GM18519 (cell line): ENCODE measurements at regions not wholly inside any gene's neighbourhood (a gene's known extent, or its start where the extent isn't known, plus 50 kb on each side); places are given as distances from the start of the nearest gene placed in this dataset.
"Not testable (repeated sequence)": the region's sequence is repeated elsewhere in the genome, so short reads cannot be mapped to it uniquely, and the experiment has no call there.

Experiments
- ATAC-seq: cut with Tn5 transposase; IDR thresholded peaks from one replicate; pipeline ENCODE4 v1.9.1; 2021; ENCODE audit warnings: mild to moderate bottlenecking, moderate library complexity; ENCODE audit not compliant: unreplicated experiment, low FRiP score

DNA sequence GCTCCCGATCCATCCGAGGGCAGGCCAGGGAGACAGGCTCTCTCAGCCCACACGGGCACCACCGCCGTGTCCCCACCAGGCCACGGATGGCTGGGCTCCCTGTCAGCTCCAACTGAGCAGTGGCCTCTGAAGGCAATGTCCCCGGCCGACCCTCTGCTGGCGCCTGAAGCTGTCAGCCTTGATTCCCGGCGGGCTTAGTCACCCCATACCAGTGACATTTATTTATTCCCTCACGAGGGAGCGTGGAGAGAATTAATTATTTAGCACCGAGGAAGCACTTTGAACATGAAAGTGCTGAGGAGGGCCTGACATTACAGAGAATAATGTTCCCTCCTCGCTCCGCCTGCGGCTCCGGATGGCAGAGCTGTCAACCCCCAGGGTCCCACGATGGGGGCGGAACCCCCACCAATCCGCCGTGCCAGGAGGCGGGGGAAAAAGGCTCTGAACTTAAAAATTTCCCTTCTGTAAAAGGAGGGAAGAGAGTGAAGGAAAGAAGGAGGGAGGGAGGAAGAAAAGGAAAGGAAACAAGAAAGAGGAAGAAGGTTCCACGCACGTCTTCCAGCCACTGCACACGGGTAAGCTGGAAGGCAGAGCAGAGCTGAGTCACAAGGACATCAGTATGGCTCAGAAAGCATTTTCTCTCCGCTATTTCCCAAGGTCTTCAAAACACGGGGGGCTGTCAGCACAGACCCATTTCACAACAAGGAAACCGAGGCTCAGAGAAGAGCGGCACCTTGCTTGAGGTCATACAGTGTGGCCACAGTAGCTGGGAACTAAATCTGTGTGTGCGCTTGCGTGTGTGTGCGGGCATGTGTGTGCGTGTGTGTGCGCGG is 108.7 kb upstream of the NCOR2 start:
- no peak for ATAC-seq

- no peak for ATAC-seq
These were observed 107.5 kb upstream of the NCOR2 start for GRCh38 chr12:124674937-124675336.

GRCh38 chr12:124673801-124674617 is 106.6 kb upstream of the NCOR2 start:
- no peak for ATAC-seq

- not testable (repeated sequence) for ATAC-seq
These were observed 101.9 kb upstream of the NCOR2 start for GRCh38 chr12:124669271-124669721.

- ATAC-seq, result no peak
These were observed 101.2 kb upstream of the NCOR2 start for GRCh38 chr12:124668602-124669001.

- no peak for ATAC-seq
These were observed 100.3 kb upstream of the NCOR2 start for GRCh38 chr12:124667506-124668326.

- no peak for ATAC-seq
These were observed 99.4 kb upstream of the NCOR2 start for GRCh38 chr12:124666722-124667259.

DNA sequence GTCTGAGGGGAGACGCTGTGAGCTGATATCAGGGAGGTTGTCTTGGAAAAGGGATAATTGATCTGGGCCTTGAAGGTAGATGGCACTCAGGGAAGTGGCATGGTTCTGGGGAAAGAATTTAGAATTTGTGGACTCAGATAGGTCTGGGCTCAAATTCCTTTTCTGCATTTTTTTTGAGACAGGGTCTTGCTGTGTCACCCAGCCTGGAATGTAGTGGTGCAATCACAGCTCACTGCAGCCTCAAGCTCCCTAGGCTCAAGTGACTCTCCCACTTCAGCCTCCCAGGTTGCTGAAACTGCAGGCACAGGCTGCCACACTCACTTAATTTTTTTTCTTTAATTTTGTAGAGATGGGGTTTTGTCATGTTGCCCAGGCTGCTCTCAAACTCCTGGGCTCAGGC is 98.1 kb upstream of the NCOR2 start:
- ATAC-seq, result no peak

DNA sequence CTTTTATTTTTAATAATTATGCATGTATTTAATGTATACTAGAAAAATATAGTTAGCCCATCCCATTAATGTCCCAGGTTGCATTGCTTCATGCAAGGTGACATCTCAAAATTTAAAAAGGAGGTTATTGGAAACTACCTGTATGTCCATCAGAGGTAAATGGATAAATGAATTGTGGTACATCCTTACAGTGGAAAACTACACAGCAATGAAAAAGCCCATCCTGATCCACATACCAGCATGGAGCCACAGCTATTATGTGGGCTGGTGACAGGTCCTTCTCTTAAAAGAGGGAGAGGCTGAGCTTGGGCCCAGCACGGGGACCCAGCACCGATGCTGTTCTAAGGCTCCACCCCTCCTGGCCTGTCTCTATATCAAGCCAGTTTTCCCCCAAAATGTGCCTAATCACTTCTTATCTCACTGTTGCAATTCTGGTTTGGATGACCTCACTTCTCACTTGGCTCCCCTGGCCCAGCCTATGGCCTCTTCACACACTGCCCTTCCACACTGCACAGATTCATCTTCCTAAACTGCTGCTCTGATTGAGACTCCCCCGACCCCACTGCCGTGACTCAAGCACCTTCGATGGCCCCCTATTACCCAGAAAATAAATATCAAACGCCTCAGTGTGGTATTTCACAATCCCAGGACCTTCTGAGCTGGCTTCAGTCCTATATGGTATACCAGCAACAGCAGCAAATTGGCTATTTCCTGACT is 97.1 kb upstream of the NCOR2 start:
- ATAC-seq, result no peak

GRCh38 chr12:124663771-124664366 is 96.5 kb upstream of the NCOR2 start:
- ATAC-seq, result no peak

DNA sequence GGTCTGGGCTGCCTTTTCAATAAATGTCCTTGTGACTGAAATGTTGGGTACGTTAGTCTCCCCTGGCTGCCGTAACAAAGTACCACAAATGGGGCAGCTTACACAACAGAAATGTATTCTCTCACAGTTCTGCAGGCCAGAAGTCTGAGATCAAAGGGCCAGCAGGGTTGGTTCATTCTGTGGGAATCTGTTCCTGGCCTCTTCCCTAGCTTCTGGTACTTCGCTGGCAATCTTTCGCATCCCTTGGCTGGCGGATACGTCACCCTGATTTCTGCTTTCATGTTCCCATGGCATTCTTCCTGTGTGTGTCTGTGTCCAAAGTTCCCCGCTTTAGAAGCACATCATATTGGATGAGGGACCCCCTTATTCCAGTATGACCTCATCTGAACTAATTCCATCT is 95.8 kb upstream of the NCOR2 start:
- no peak for ATAC-seq

DNA sequence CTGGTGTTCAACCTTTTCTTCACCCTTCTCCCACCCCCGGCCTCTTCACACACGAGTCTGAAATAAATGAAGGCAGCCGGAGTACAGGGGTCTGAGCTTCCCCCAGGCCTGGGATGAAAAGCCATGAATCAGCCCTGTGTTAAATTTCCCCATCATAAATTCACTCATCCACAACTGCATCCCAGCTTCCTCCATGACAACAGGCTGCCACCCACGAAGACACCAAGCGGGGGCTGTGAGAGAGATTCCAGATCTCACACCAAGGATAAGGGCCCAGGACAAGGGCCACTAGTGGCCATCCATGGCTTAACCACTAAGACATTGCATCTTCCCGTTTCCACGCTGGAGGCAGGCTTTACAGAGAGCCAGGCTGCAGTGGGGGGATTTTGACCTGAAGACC is 93.9 kb upstream of the NCOR2 start:
- no peak for ATAC-seq

DNA sequence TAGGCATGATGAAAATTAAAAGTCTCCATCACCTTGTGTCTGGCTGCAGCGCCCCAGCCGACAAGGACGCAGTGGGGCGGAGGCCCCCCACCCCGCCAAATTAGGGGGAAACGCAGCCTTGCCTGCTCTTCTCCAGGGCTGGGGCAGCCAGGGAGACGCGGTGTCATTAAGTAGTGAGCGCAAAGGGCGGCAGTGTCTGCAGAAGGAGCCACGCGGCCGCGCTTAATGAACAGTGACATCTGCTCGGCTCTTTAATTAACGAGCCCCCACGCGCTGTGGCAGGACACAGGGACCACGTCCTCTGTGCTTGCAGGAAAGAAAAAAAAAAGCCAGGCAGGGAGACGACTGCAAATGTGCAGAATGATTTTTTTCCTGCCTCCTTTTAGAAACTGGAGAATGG is 93.4 kb upstream of the NCOR2 start:
- ATAC-seq, result no peak

GRCh38 chr12:124658806-124659402 is 91.5 kb upstream of the NCOR2 start:
- ATAC-seq, result no peak

- no peak for ATAC-seq
These were observed 90.9 kb upstream of the NCOR2 start for GRCh38 chr12:124658302-124658701.

DNA sequence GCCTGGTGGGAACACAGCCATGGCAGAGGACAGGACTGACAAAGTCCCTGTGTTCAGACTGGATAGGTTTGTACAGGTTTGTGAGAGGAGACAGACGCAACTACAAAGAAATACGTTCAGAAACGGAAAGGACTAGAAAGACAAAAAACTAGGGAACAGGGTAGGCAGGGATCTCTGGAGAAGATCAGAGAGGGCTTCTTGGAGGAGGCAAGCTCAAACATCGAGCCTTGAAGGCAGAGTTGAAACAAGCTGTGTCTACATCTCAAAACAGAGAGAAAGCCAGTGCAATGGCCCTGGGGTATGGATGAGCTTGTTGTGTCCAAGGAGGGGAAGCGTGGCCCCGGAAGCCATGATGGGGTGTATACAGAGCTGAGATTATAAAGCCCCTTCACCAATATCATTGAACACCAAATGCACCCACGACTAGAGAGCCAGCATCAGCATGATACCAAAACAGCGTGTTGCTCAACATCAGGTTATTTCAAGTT is 89.6 kb upstream of the NCOR2 start:
- ATAC-seq, result no peak

GRCh38 chr12:124655698-124656516 is 88.5 kb upstream of the NCOR2 start:
- no peak for ATAC-seq

- no peak for ATAC-seq
These were observed 87.8 kb upstream of the NCOR2 start for GRCh38 chr12:124655048-124655697.
